CD4-positive, CD25-positive, alpha-beta regulatory T cell (primary cell): ENCODE measurements at regions not wholly inside any gene's neighbourhood (a gene's known extent, or its start where the extent isn't known, plus 50 kb on each side); places are given as distances from the start of the nearest gene placed in this dataset.

Experiments
- ATAC-seq, 2 donors: fragments of 150-1000 bp; cut with Tn5 transposase; one replicate each; pipeline ENCODE4 v1.10.0; 2021; ENCODE audit warnings: low read depth in 2 of 2, moderate number of reproducible peaks in 2 of 2, moderate library complexity in 1 of 2
- DNase-seq, 3 donors: peaks; one replicate each; pipeline versions ENCODE4 v3.0.0 to v3.0.0-alpha.2; 2012 to 2022; ENCODE audit warnings: mixed read lengths in 1 of 3
- H3K27ac ChIP-seq: one replicate; pipeline ENCODE4 v1.7.0; 2013; ENCODE audit warnings: mild to moderate bottlenecking, low read length; ENCODE audit not compliant: insufficient read depth, poor library complexity, severe bottlenecking
- H3K27me3 ChIP-seq: one replicate; pipeline ENCODE4 v1.7.0; 2013; ENCODE audit warnings: low read length; ENCODE audit not compliant: control insufficient read depth, insufficient read depth
- H3K36me3 ChIP-seq: one replicate; pipeline ENCODE4 v1.7.0; 2013; ENCODE audit warnings: mild to moderate bottlenecking, low read length, moderate library complexity; ENCODE audit not compliant: control insufficient read depth, insufficient read depth
- H3K4me1 ChIP-seq: 2 replicates; pipeline ENCODE4 v1.7.0; 2013; ENCODE audit warnings: mild to moderate bottlenecking, low read length; ENCODE audit not compliant: insufficient read depth, control insufficient read depth, poor library complexity, severe bottlenecking
- H3K4me3 ChIP-seq: one replicate; pipeline ENCODE4 v1.7.0; 2013; ENCODE audit warnings: low read depth, mild to moderate bottlenecking, low read length, moderate library complexity
- H3K9me3 ChIP-seq, 2 experiments: 1 replicate in 1 of 2; 2 replicates in 1 of 2; pipeline ENCODE4 v1.7.0; 2013; ENCODE audit warnings: low read length in 2 of 2, mild to moderate bottlenecking in 1 of 2, moderate library complexity in 1 of 2; ENCODE audit not compliant: control insufficient read depth in 2 of 2
- H3K27ac Mint-ChIP-seq, 3 donors: one replicate each; pipeline ENCODE4 v1.8.0; 2020 to 2022; ENCODE audit warnings: mild to moderate bottlenecking in 3 of 3, mixed read lengths in 3 of 3, moderate library complexity in 2 of 3
- H3K27me3 Mint-ChIP-seq: one replicate; pipeline ENCODE4 v1.8.0; 2022; ENCODE audit warnings: mild to moderate bottlenecking, mixed read lengths
- H3K36me3 Mint-ChIP-seq: one replicate; pipeline ENCODE4 v1.8.0; 2020; ENCODE audit warnings: mixed read lengths
- H3K4me1 Mint-ChIP-seq, 4 donors: one replicate each; pipeline ENCODE4 v1.8.0; 2020 to 2022; ENCODE audit warnings: mixed read lengths in 4 of 4, mild to moderate bottlenecking in 1 of 4
- H3K4me3 Mint-ChIP-seq, 4 donors: one replicate each; pipeline ENCODE4 v1.8.0; 2020 to 2022; ENCODE audit warnings: mild to moderate bottlenecking in 4 of 4, mixed read lengths in 4 of 4, moderate library complexity in 3 of 4
- H3K9me3 Mint-ChIP-seq, 7 donors: one replicate each; pipeline ENCODE4 v1.8.0; 2020 to 2022; ENCODE audit warnings: mixed read lengths in 7 of 7, mild to moderate bottlenecking in 3 of 7, moderate library complexity in 2 of 7

GRCh38 chr7:130971297-130971696 lies 237.3 kb upstream of the KLF14 start:
- H3K27me3 ChIP-seq = no peaks in the 10 kb centered on the region
- Mint-ChIP-seq H3K36me3 (peaks cover 45% of the 10 kb centered on the region), H3K9me3 (peaks cover 0 to 13% (median 0%) of the 10 kb centered on the region in 7 donors), H3K27me3 (no peaks in the 10 kb centered on the region), H3K4me1 (peaks cover 45 to 90% (median 71%) of the 10 kb centered on the region in 4 donors), H3K27ac (peak overlapping the region; percentile 64 to 95 (median 74)), H3K4me3 (peak overlapping the region; percentile 19 to 67 (median 38))
- peak overlapping the region; percentile 63 for H3K4me3 ChIP-seq
- DNase-seq (peak in 1 of 3 donors; percentile 59), ATAC-seq (peak; percentile 26 to 54)
- peaks cover 65% of the 10 kb centered on the region for H3K4me1 ChIP-seq
- peaks cover 0 to 3% of the 10 kb centered on the region in 2 experiments for H3K9me3 ChIP-seq
- peaks cover 42% of the 10 kb centered on the region for H3K36me3 ChIP-seq
- peak overlapping the region; percentile 60 for H3K27ac ChIP-seq

- Mint-ChIP-seq H3K4me1 (peaks cover 49 to 88% (median 65%) of the 10 kb centered on the region in 4 donors), H3K27me3 (no peaks in the 10 kb centered on the region), H3K27ac (peak overlapping the region in 1 of 3 donors; percentile 17), H3K4me3 (peak overlapping the region in 2 of 4 donors; percentile 3 to 36), H3K9me3 (peaks cover 0 to 13% (median 1%) of the 10 kb centered on the region in 7 donors), H3K36me3 (peaks cover 44% of the 10 kb centered on the region)
- Histone ChIP-seq H3K4me1 (peaks cover 60% of the 10 kb centered on the region), H3K27me3 (no peaks in the 10 kb centered on the region), H3K36me3 (peaks cover 36% of the 10 kb centered on the region), H3K9me3 (peaks cover 0 to 3% of the 10 kb centered on the region in 2 experiments), H3K27ac (peak overlapping the region; percentile 38), H3K4me3 (no peak overlapping the region)
- DNase-seq = no peak
- ATAC-seq = no peak
Measured at GRCh38 chr7:130972201-130972600, 238.2 kb upstream of the KLF14 start.

GRCh38 chr7:130973637-130974036 lies 239.6 kb upstream of the KLF14 start:
- H3K9me3 Mint-ChIP-seq = peaks cover 0 to 13% (median 1%) of the 10 kb centered on the region in 7 donors
- Histone ChIP-seq H3K9me3 (peaks cover 0 to 3% of the 10 kb centered on the region in 2 experiments), H3K27ac (no peak overlapping the region), H3K4me3 (no peak overlapping the region), H3K4me1 (peaks cover 50% of the 10 kb centered on the region), H3K27me3 (no peaks in the 10 kb centered on the region), H3K36me3 (peaks cover 38% of the 10 kb centered on the region)
- peak overlapping the region; percentile 23 to 72 (median 40) for H3K27ac Mint-ChIP-seq
- no peaks in the 10 kb centered on the region for H3K27me3 Mint-ChIP-seq
- peak overlapping the region in 1 of 4 donors; percentile 9 for H3K4me3 Mint-ChIP-seq
- ATAC-seq = no peak
- peaks cover 42% of the 10 kb centered on the region for H3K36me3 Mint-ChIP-seq
- H3K4me1 Mint-ChIP-seq = peaks cover 41 to 86% (median 55%) of the 10 kb centered on the region in 4 donors
- DNase-seq = no peak

- peaks cover 50% of the 10 kb centered on the region for H3K4me1 ChIP-seq
- no peak overlapping the region for H3K4me3 ChIP-seq
- peaks cover 0 to 3% of the 10 kb centered on the region in 2 experiments for H3K9me3 ChIP-seq
- DNase-seq (no peak), ATAC-seq (no peak)
- Mint-ChIP-seq H3K36me3 (peaks cover 42% of the 10 kb centered on the region), H3K4me1 (peaks cover 42 to 86% (median 56%) of the 10 kb centered on the region in 4 donors), H3K9me3 (peaks cover 0 to 13% (median 1%) of the 10 kb centered on the region in 7 donors), H3K27me3 (no peaks in the 10 kb centered on the region), H3K27ac (peak overlapping the region in 2 of 3 donors; percentile 23 to 79), H3K4me3 (peak overlapping the region in 1 of 4 donors; percentile 9)
- H3K27ac ChIP-seq = peak overlapping the region; percentile 37
- peaks cover 38% of the 10 kb centered on the region for H3K36me3 ChIP-seq
- no peaks in the 10 kb centered on the region for H3K27me3 ChIP-seq
Measured at GRCh38 chr7:130974169-130974568, 240.2 kb upstream of the KLF14 start.

GRCh38 chr7:130974794-130975193 lies 240.8 kb upstream of the KLF14 start:
- Histone ChIP-seq H3K27me3 (no peaks in the 10 kb centered on the region), H3K4me3 (no peak overlapping the region), H3K27ac (no peak overlapping the region), H3K9me3 (peaks cover 0 to 3% of the 10 kb centered on the region in 2 experiments), H3K4me1 (peaks cover 50% of the 10 kb centered on the region), H3K36me3 (peaks cover 38% of the 10 kb centered on the region)
- Mint-ChIP-seq H3K27me3 (no peaks in the 10 kb centered on the region), H3K36me3 (peaks cover 42% of the 10 kb centered on the region), H3K9me3 (peaks cover 0 to 13% (median 1%) of the 10 kb centered on the region in 7 donors), H3K4me1 (peaks cover 48 to 88% (median 60%) of the 10 kb centered on the region in 4 donors), H3K4me3 (peak overlapping the region in 1 of 4 donors; percentile 38), H3K27ac (peak overlapping the region; percentile 20 to 95 (median 23))
- ATAC-seq (no peak), DNase-seq (no peak)

- Mint-ChIP-seq H3K27me3 (no peaks in the 10 kb centered on the region), H3K27ac (peak overlapping the region in 2 of 3 donors; percentile 73 to 78), H3K4me3 (peak overlapping the region in 2 of 4 donors; percentile 3 to 8), H3K4me1 (peaks cover 41 to 84% (median 55%) of the 10 kb centered on the region in 4 donors), H3K36me3 (peaks cover 42% of the 10 kb centered on the region), H3K9me3 (peaks cover 0 to 13% (median 1%) of the 10 kb centered on the region in 7 donors)
- Histone ChIP-seq H3K4me1 (peaks cover 46% of the 10 kb centered on the region), H3K27me3 (no peaks in the 10 kb centered on the region), H3K27ac (no peak overlapping the region), H3K36me3 (peaks cover 41% of the 10 kb centered on the region), H3K4me3 (no peak overlapping the region), H3K9me3 (peaks cover 0 to 3% of the 10 kb centered on the region in 2 experiments)
- ATAC-seq = no peak
- no peak for DNase-seq
Measured at GRCh38 chr7:130975731-130976130, 241.7 kb upstream of the KLF14 start.

GRCh38 chr7:130982160-130982638 lies 248.2 kb upstream of the KLF14 start:
- peaks cover 8% of the 10 kb centered on the region for H3K36me3 Mint-ChIP-seq
- H3K4me1 Mint-ChIP-seq = peaks cover 20 to 60% (median 34%) of the 10 kb centered on the region in 4 donors
- Histone ChIP-seq H3K27ac (peak overlapping the region; percentile 85), H3K27me3 (no peaks in the 10 kb centered on the region), H3K9me3 (no peaks in the 10 kb centered on the region), H3K4me1 (peaks cover 72% of the 10 kb centered on the region), H3K4me3 (peak overlapping the region; percentile 67), H3K36me3 (peaks cover 41% of the 10 kb centered on the region)
- H3K27me3 Mint-ChIP-seq = no peaks in the 10 kb centered on the region
- ATAC-seq (peak; percentile 75 to 86), DNase-seq (peak in 2 of 3 donors; percentile 66 to 81)
- H3K9me3 Mint-ChIP-seq = peaks cover 0 to 1% (median 0%) of the 10 kb centered on the region in 7 donors
- no peak overlapping the region for H3K27ac Mint-ChIP-seq
- H3K4me3 Mint-ChIP-seq = no peak overlapping the region
